Activated CD4-positive, alpha-beta memory T cell treated with anti-CD3 and anti-CD28 coated beads for 36 hours (primary cell): ENCODE measurements at regions not wholly inside any gene's neighbourhood (a gene's known extent, or its start where the extent isn't known, plus 50 kb on each side); places are given as distances from the start of the nearest gene placed in this dataset.
A peak's percentile ranks its signal among the peaks of the same experiment; 100 is the strongest.

Experiments used
- CTCF ChIA-PET: fragments of 350-600 bp; sonication (Branson Sonifier 250); formaldehyde crosslinking; loops from one replicate; lab custom pipeline; 2021; ENCODE audit warnings: antibody characterized with exemption, inconsistent platforms; lab: Charles Lee
- POLR2A ChIA-PET: fragments of 350-600 bp; sonication (Branson Sonifier 250); formaldehyde crosslinking; loops from one replicate; lab custom pipeline; 2021; ENCODE audit warnings: antibody characterized with exemption; lab: Charles Lee
- DNase-seq: peaks from one replicate; pipeline ENCODE4 v3.0.0-alpha.2; 2020
- H3K27ac Mint-ChIP-seq: one replicate; pipeline ENCODE4 v1.8.0; 2021; ENCODE audit warnings: mixed read lengths
- H3K27me3 Mint-ChIP-seq: one replicate; pipeline ENCODE4 v1.8.0; 2021; ENCODE audit warnings: mixed read lengths
- H3K36me3 Mint-ChIP-seq: one replicate; pipeline ENCODE4 v1.8.0; 2021; ENCODE audit warnings: mixed read lengths
- H3K4me1 Mint-ChIP-seq: one replicate; pipeline ENCODE4 v1.8.0; 2021; ENCODE audit warnings: low read depth, mixed read lengths
- H3K4me3 Mint-ChIP-seq: one replicate; pipeline ENCODE4 v1.8.0; 2021; ENCODE audit warnings: mild to moderate bottlenecking, mixed read lengths
- H3K9me3 Mint-ChIP-seq: one replicate; pipeline ENCODE4 v1.8.0; 2021; ENCODE audit warnings: mixed read lengths
- intact Hi-C: fragments of 100-400 bp; cut with micrococcal nuclease; formaldehyde crosslinking; loops from one replicate; pipeline ENCODE4 v1.15.1; 2023

DNA sequence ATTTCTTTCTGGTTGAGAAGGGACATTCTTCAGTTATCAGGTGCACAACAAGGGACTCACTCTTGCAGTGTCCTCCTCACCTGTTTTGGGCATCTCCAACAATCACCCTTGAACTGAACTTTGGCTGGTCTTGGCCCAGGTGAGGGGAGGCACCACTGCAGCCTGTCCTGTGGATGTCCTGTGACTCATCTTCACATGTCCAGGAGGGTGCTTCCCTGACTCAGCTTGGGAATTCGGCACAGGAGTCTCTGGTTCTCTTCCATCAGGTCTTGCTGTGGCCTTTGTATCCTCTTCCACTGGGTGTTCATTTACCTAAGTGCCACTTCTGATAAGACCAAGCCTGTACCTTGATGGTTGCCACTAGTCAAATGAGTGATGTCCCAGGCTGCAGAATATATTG, 196.7 kb upstream of the MKI67 start:
- Mint-ChIP-seq H3K4me3 (no peak overlapping the region), H3K27ac (no peak overlapping the region), H3K4me1 (no peaks in the 10 kb centered on the region), H3K27me3 (peaks cover 7% of the 10 kb centered on the region), H3K9me3 (no peaks in the 10 kb centered on the region), H3K36me3 (no peaks in the 10 kb centered on the region)
- no peak for DNase-seq
- ChIA-PET CTCF (no interaction called here), POLR2A (interaction anchor here (0.6 kb wide), 1 partner anchor 145 kb away, joined by 3 read pairs; no protein-coding TSS in a partner anchor)
- intact Hi-C loops, result no loop called here

DNA sequence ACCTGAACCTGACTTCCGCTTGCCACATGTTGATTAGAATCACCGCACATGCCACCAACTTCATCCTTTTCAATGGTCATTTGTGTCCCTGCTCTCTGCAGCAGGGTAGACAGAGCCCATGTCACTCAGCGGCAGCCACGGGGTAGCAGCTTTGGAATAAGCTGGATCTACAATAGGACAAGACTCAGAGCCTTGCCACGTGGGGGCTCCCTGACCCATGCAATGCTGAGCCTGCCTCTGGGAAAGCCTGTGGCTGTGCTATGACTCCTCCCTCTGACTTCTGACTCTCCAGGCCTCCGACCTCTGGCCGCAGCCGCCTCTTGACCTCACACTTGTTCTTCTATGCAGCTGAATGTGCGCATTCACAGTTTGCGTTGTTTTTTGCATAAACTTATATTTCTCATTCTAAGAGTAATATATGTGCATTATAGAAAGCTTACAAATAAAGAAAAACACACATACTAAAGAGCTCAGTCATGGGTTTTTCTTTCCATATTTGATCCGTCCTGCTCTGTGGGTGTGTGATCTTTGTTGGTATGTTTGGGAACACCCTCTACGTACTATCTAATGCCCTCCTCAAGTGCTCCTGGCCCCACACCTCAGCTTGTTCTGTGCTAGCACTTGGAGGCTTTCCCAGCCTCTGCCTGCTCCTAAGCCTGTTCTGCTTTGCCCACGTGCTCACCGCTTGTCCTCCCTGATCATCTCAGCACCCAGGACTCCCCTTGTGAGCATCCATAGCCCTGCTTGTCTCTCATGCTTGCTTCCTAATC, 198.0 kb upstream of the MKI67 start:
- peak; percentile 13 for DNase-seq
- Mint-ChIP-seq H3K4me3 (no peak overlapping the region), H3K27ac (no peak overlapping the region), H3K4me1 (no peaks in the 10 kb centered on the region), H3K36me3 (no peaks in the 10 kb centered on the region), H3K27me3 (peaks cover 9% of the 10 kb centered on the region), H3K9me3 (no peaks in the 10 kb centered on the region)
- ChIA-PET POLR2A (no interaction called here), CTCF (no interaction called here)
- intact Hi-C loops, result no loop called here

- CTCF ChIA-PET, result no interaction called here
- Mint-ChIP-seq H3K27me3 (peaks cover 11% of the 10 kb centered on the region), H3K4me1 (no peaks in the 10 kb centered on the region), H3K36me3 (no peaks in the 10 kb centered on the region), H3K27ac (no peak overlapping the region), H3K4me3 (no peak overlapping the region), H3K9me3 (no peaks in the 10 kb centered on the region)
- POLR2A ChIA-PET, result no interaction called here
- no peak for DNase-seq
- intact Hi-C loops, result no loop called here
Observed at GRCh38 chr10:128325788-128326187, 199.6 kb upstream of the MKI67 start.

- H3K4me1 Mint-ChIP-seq, result no peaks in the 10 kb centered on the region
- no peaks in the 10 kb centered on the region for H3K36me3 Mint-ChIP-seq
- no peaks in the 10 kb centered on the region for H3K9me3 Mint-ChIP-seq
- intact Hi-C loops, result no loop called here
- H3K4me3 Mint-ChIP-seq, result no peak overlapping the region
- H3K27ac Mint-ChIP-seq, result no peak overlapping the region
- H3K27me3 Mint-ChIP-seq, result peaks cover 12% of the 10 kb centered on the region
- ChIA-PET POLR2A (no interaction called here), CTCF (no interaction called here)
- DNase-seq, result no peak
Observed at GRCh38 chr10:128326251-128326650, 200.0 kb upstream of the MKI67 start.

DNA sequence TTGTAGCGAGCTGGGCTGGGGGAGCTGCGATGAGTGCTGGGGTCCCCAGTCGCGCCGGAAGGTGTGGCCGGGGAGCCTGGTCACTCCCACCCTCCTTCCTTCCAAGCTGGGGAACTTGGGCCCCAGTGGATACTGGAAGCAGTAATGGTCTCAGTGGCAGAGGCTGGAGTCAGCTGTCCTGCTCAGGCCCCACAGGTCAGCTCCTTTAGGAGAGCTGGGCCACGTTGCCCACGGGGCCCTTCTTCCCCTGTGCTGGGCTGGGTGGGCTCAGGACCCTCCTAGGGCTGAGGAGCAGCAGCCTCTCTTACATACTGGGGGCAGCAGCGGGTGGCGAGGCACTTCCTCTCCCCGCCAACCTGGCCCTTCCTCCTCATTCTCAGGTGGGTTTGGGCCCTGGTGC, 200.6 kb upstream of the MKI67 start:
- intact Hi-C loops, result no loop called here
- no peak overlapping the region for H3K4me3 Mint-ChIP-seq
- CTCF ChIA-PET, result no interaction called here

DNA sequence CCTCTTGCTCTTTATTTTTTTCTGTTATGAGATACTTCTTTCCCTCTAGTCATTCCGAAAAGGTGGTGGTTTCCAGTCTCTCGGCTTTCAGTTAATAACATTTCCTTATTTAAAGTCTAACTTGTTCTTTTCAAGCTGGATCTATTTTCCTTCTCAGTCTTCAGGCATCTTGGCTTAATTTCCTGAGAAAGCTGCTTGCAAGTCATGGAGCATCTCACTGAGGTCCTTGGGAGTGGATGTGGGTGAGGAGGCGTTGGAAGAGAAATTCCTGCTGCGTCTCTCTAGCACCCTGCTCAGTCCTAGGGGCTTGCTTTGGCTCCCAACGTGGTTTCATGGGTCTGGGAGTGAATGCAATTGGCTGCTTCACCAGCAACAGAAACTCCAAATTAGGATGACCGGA, 210.2 kb upstream of the MKI67 start:
- CTCF ChIA-PET, result no interaction called here
- POLR2A ChIA-PET, result no interaction called here
- H3K27ac Mint-ChIP-seq, result no peak overlapping the region

More for the DNA sequence above, 200.6 kb upstream of the MKI67 start:
- H3K4me1 Mint-ChIP-seq, result no peaks in the 10 kb centered on the region
- H3K9me3 Mint-ChIP-seq, result no peaks in the 10 kb centered on the region
- no peak overlapping the region for H3K27ac Mint-ChIP-seq
- H3K36me3 Mint-ChIP-seq, result no peaks in the 10 kb centered on the region
- POLR2A ChIA-PET, result no interaction called here
- no peak for DNase-seq
- peaks cover 11% of the 10 kb centered on the region for H3K27me3 Mint-ChIP-seq

DNA sequence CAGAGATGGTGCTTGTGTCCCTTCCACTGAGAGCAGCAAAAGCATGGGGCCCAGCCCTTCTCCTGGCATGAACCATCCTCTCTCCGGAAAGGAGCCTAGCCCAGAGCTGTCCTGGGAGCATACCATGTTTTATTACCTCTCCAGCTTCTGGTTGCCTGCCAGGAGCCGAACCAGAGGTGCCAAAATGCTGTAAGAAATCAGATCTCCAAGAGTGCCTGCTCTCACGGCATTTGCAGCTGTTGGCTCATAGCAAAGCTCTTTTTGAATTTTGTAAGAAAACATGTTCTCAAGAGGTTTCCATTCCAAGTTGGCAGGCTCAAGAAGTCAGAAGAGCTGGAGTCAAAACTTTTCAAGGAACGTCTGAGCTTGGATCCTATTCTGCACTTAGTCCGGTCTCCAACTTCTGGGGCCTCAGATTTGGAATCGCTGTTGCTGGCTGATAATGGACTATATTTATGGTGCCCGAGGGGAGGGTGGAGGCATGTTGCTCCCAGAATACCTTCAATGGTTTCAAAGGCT, 211.7 kb upstream of the MKI67 start:
- intact Hi-C loops, result no loop called here
- H3K4me3 Mint-ChIP-seq, result no peak overlapping the region
- CTCF ChIA-PET, result no interaction called here
- H3K9me3 Mint-ChIP-seq, result no peaks in the 10 kb centered on the region
- H3K27ac Mint-ChIP-seq, result no peak overlapping the region
- no peaks in the 10 kb centered on the region for H3K36me3 Mint-ChIP-seq
- POLR2A ChIA-PET, result no interaction called here
- DNase-seq, result no peak
- no peaks in the 10 kb centered on the region for H3K4me1 Mint-ChIP-seq
- peaks cover 10% of the 10 kb centered on the region for H3K27me3 Mint-ChIP-seq

More for the DNA sequence above, 210.2 kb upstream of the MKI67 start:
- peaks cover 10% of the 10 kb centered on the region for H3K27me3 Mint-ChIP-seq
- H3K36me3 Mint-ChIP-seq, result no peaks in the 10 kb centered on the region
- no peak for DNase-seq
- H3K4me1 Mint-ChIP-seq, result no peaks in the 10 kb centered on the region
- intact Hi-C loops, result no loop called here
- H3K9me3 Mint-ChIP-seq, result no peaks in the 10 kb centered on the region
- H3K4me3 Mint-ChIP-seq, result no peak overlapping the region

GRCh38 chr10:128338951-128339350, 212.7 kb upstream of the MKI67 start:
- Mint-ChIP-seq H3K9me3 (no peaks in the 10 kb centered on the region), H3K36me3 (no peaks in the 10 kb centered on the region), H3K4me1 (no peaks in the 10 kb centered on the region), H3K4me3 (no peak overlapping the region), H3K27ac (no peak overlapping the region), H3K27me3 (peaks cover 7% of the 10 kb centered on the region)
- POLR2A ChIA-PET, result no interaction called here
- intact Hi-C loops, result no loop called here
- CTCF ChIA-PET, result no interaction called here
- DNase-seq, result no peak

GRCh38 chr10:128339753-128340152, 213.5 kb upstream of the MKI67 start:
- ChIA-PET CTCF (no interaction called here), POLR2A (no interaction called here)
- no peak overlapping the region for H3K4me3 Mint-ChIP-seq
- no peak for DNase-seq
- no peaks in the 10 kb centered on the region for H3K36me3 Mint-ChIP-seq
- no peaks in the 10 kb centered on the region for H3K9me3 Mint-ChIP-seq
- H3K4me1 Mint-ChIP-seq, result no peaks in the 10 kb centered on the region
- peaks cover 5% of the 10 kb centered on the region for H3K27me3 Mint-ChIP-seq
- intact Hi-C loops, result no loop called here
- no peak overlapping the region for H3K27ac Mint-ChIP-seq

DNA sequence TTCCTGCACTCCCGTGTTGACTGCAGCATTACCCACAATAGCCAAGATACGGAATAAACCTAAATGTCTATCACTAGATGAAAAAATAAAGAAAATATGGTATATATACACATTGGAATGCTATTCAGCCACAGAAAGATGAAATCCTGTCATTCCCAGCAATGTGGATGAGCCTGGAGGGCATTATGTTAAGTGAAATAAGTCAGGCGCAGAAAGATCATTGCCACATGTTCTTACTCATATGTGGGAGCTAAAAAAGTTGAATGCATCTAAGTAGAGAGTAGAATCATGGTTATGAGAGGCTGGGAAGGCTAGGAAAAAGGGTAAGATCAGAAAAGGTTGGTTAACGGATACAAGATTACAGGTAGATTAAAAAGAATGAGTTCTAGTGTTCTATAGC, 219.1 kb upstream of the MKI67 start:
- Mint-ChIP-seq H3K4me3 (no peak overlapping the region), H3K27ac (no peak overlapping the region), H3K9me3 (no peaks in the 10 kb centered on the region), H3K4me1 (no peaks in the 10 kb centered on the region), H3K27me3 (peaks cover 3% of the 10 kb centered on the region), H3K36me3 (no peaks in the 10 kb centered on the region)
- ChIA-PET CTCF (no interaction called here), POLR2A (no interaction called here)
- intact Hi-C loops, result no loop called here
- no peak for DNase-seq

DNA sequence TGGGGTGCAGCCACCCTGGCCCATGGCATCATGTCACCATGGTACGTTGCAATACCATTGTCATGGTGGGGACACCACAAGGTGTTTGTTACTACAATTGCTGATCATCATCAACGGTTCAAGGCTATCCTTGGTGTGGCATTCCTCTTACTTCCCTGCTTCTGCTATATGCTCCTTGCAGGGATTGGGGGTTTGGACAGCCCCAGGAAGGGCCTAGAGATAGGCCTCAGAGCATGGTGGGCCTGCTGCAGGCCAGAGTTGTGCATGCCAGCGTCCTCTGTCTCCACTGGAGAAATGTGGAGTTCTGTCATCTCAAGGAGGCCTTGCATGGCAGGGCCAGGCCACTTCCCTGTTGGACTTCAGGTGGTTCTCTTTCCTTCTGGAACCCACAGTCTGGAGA, 234.6 kb upstream of the MKI67 start:
- DNase-seq, result no peak
- POLR2A ChIA-PET, result no interaction called here
- no peaks in the 10 kb centered on the region for H3K4me1 Mint-ChIP-seq

DNA sequence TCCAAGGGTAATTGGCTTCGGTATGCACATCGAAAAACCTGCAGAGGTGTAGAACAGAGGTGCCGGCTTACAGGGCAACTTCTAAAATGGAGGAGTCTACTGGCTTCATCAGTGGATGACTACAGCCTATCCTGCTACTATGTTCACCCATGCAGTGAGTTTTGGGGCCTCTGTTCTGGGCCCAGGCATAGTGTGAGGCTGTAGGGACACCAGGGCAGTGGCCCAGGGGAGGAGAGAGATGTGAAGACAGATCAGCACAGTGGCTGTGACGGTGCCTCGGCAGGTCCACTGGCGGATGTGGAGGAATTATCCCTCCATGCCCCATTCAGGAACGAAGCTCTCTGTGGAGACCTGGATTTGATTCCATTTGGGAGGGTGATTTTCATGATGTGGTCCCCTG, 235.3 kb upstream of the MKI67 start:
- ChIA-PET CTCF (no interaction called here), POLR2A (no interaction called here)
- intact Hi-C loops, result no loop called here
- Mint-ChIP-seq H3K9me3 (no peaks in the 10 kb centered on the region), H3K27ac (no peak overlapping the region), H3K36me3 (no peaks in the 10 kb centered on the region), H3K27me3 (peaks cover 5% of the 10 kb centered on the region), H3K4me1 (no peaks in the 10 kb centered on the region), H3K4me3 (no peak overlapping the region)
- DNase-seq, result no peak

More for the DNA sequence above, 234.6 kb upstream of the MKI67 start:
- Mint-ChIP-seq H3K27ac (no peak overlapping the region), H3K4me3 (no peak overlapping the region), H3K9me3 (no peaks in the 10 kb centered on the region), H3K27me3 (peaks cover 5% of the 10 kb centered on the region), H3K36me3 (no peaks in the 10 kb centered on the region)
- CTCF ChIA-PET, result interaction anchor here (0.5 kb wide), 1 partner anchor 1443 kb away, joined by 3 read pairs; no protein-coding TSS in a partner anchor
- intact Hi-C loops, result no loop called here

DNA sequence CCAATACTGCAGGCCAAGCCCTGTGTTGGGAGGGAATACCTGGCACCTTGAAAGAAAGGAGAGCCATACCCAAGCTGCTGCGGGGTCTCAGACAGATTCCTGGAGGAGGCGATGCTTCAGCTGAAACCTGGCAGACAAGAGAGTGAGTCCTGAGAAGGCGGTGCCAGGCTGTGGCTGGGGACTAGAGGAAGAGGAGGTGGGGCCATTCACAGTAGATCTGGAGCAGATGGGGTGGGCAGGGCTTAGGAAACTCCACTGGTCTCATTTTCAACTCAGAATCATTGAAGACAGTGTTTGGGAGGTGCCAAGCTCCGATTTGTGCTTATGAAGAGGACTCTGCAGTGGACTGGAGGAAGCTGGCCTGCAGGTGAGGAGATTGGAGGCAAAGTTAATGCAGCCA, 236.3 kb upstream of the MKI67 start:
- H3K4me3 Mint-ChIP-seq, result no peak overlapping the region
- no peak for DNase-seq
- POLR2A ChIA-PET, result no interaction called here
- CTCF ChIA-PET, result no interaction called here
- H3K27me3 Mint-ChIP-seq, result peaks cover 3% of the 10 kb centered on the region
- H3K36me3 Mint-ChIP-seq, result no peaks in the 10 kb centered on the region
- no peak overlapping the region for H3K27ac Mint-ChIP-seq
- H3K4me1 Mint-ChIP-seq, result no peaks in the 10 kb centered on the region
- no peaks in the 10 kb centered on the region for H3K9me3 Mint-ChIP-seq
- intact Hi-C loops, result no loop called here
